Nephron progenitor cell (in vitro differentiated cells): ENCODE measurements at regions not wholly inside any gene's neighbourhood (a gene's known extent, or its start where the extent isn't known, plus 50 kb on each side); places are given as distances from the start of the nearest gene placed in this dataset.

Source experiments
- DNase-seq: peaks from one replicate; pipeline ENCODE4 v3.0.0; 2021
- H3K27ac Mint-ChIP-seq: 2 replicates; pipeline ENCODE4 v1.8.0; 2021; ENCODE audit warnings: mild to moderate bottlenecking, moderate library complexity, mixed read lengths
- H3K27me3 Mint-ChIP-seq: 2 replicates; pipeline ENCODE4 v1.8.0; 2021; ENCODE audit warnings: mild to moderate bottlenecking, low read depth, mixed read lengths; ENCODE audit not compliant: poor library complexity
- H3K36me3 Mint-ChIP-seq: 2 replicates; pipeline ENCODE4 v1.8.0; 2021; ENCODE audit warnings: low read depth, mixed read lengths
- H3K4me1 Mint-ChIP-seq: 2 replicates; pipeline ENCODE4 v1.8.0; 2021; ENCODE audit warnings: mixed read lengths
- H3K4me3 Mint-ChIP-seq: 2 replicates; pipeline ENCODE4 v1.8.0; 2021; ENCODE audit warnings: mild to moderate bottlenecking, moderate library complexity, mixed read lengths
- H3K9me3 Mint-ChIP-seq: 2 replicates; pipeline ENCODE4 v1.8.0; 2021; ENCODE audit warnings: mild to moderate bottlenecking, moderate library complexity, mixed read lengths
- TF ChIP-seq, protein P1 (sequence below): fragments of 200-600 bp; sonication (generic); IDR thresholded peaks from 2 replicates; pipeline ENCODE4 v1.5.0; 2021; ENCODE audit warnings: antibody characterized with exemption

DNA sequence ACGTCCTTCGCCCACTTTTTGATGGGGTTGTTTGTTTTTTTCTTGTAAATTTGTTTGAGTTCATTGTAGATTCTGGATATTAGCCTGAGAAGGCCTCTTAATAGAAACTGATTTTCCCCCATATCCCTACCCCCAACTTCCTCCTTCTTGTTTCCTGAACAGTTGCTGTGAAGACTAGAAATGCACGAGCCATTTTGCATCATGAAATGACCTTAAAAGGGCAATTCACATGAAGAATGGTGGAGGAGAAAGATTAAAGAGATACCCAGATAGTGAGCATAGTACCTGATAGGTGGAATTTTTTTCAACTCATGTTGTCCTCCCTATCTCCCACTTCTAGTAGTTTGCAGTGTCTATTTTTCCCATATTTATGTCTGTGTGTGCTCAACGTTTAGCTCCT, 55.2 kb upstream of the KCNH8 start:
- TF ChIP-seq, protein P1, sequence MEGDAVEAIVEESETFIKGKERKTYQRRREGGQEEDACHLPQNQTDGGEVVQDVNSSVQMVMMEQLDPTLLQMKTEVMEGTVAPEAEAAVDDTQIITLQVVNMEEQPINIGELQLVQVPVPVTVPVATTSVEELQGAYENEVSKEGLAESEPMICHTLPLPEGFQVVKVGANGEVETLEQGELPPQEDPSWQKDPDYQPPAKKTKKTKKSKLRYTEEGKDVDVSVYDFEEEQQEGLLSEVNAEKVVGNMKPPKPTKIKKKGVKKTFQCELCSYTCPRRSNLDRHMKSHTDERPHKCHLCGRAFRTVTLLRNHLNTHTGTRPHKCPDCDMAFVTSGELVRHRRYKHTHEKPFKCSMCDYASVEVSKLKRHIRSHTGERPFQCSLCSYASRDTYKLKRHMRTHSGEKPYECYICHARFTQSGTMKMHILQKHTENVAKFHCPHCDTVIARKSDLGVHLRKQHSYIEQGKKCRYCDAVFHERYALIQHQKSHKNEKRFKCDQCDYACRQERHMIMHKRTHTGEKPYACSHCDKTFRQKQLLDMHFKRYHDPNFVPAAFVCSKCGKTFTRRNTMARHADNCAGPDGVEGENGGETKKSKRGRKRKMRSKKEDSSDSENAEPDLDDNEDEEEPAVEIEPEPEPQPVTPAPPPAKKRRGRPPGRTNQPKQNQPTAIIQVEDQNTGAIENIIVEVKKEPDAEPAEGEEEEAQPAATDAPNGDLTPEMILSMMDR, result no peak
- H3K9me3 Mint-ChIP-seq, result peaks cover 7% of the 10 kb centered on the region
- no peak for DNase-seq
- no peaks in the 10 kb centered on the region for H3K36me3 Mint-ChIP-seq
- H3K27ac Mint-ChIP-seq, result no peak overlapping the region
- no peak overlapping the region for H3K4me3 Mint-ChIP-seq
- H3K4me1 Mint-ChIP-seq, result no peaks in the 10 kb centered on the region
- H3K27me3 Mint-ChIP-seq, result peaks cover 4% of the 10 kb centered on the region

DNA sequence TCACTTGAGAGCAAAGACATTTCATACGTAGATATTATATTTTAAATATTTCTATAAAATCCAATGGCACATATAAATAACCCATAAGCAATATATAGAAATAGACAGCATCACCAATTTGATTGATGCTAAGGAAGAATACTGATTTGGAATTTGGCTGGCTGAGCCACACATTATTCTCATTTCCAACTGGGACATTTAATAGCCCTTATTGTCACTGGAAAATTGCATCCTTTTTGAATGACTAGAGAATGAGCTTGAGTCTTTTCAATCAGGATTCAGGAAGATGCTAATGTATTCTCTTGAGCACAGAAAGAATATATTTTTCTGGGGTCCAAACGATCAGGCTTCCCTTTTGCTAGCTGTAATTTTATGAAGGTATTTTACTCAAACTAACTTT, 70.9 kb upstream of the KCNH8 start:
- no peak overlapping the region for H3K27ac Mint-ChIP-seq
- H3K9me3 Mint-ChIP-seq, result no peaks in the 10 kb centered on the region
- no peaks in the 10 kb centered on the region for H3K4me1 Mint-ChIP-seq
- DNase-seq, result no peak
- no peaks in the 10 kb centered on the region for H3K27me3 Mint-ChIP-seq
- no peak overlapping the region for H3K4me3 Mint-ChIP-seq
- TF ChIP-seq, protein P1, result no peak
- H3K36me3 Mint-ChIP-seq, result no peaks in the 10 kb centered on the region

DNA sequence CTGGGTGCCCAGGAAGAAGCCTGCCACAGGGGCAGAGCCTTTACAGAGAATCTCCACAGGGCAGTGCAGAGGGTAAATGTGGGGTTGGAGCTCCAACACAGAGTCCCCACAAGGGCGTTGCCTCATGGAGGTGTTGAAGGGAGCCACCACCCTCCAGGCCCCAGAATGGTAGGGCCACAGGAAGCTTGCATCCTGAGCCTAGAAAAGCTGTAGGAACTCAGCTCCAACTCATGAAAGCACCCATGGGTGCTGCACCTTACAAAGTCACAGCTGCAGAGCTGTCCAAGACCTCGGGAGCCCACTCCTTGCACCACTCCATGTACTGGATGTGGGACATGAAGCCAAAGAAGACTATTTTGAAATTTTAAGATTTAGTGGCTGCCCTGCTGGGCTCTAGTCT, 73.3 kb upstream of the KCNH8 start:
- Mint-ChIP-seq H3K4me3 (no peak overlapping the region), H3K4me1 (no peaks in the 10 kb centered on the region), H3K27ac (no peak overlapping the region), H3K27me3 (no peaks in the 10 kb centered on the region), H3K9me3 (no peaks in the 10 kb centered on the region), H3K36me3 (no peaks in the 10 kb centered on the region)
- DNase-seq, result no peak
- TF ChIP-seq, protein P1, result no peak

DNA sequence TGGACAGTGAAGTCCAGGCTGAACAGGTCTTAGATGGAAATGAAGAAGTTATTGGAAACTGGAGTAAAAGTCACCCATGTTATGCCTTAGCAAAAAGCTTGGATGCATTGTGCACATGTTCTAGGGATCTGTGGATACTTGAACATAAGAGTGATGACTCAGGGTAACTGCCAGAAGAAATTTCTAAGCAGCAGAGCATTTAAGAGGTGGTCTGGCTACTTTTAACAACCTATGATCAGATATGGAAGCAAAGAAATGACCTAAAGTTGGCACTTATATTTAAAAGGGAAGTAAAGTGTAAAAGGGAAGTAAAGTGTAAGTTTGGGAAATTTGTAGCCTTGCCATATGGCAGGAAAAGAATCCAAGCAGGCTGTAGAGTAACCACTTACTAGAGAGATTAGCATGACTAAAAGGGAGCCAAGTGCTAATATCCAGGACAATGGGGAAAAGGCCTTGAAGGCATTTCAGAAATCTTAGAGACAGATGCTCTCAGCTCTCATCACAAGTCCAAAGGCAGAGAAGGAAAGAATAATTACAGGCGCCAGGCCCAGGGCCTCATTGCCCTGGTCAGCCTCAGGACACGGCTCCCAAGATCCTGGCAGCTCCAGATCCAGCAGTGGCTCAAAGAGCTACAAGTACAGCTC, 73.9 kb upstream of the KCNH8 start:
- Mint-ChIP-seq H3K27me3 (no peaks in the 10 kb centered on the region), H3K36me3 (no peaks in the 10 kb centered on the region), H3K4me1 (no peaks in the 10 kb centered on the region), H3K4me3 (no peak overlapping the region), H3K9me3 (no peaks in the 10 kb centered on the region), H3K27ac (no peak overlapping the region)
- no peak for DNase-seq
- TF ChIP-seq, protein P1, result no peak

DNA sequence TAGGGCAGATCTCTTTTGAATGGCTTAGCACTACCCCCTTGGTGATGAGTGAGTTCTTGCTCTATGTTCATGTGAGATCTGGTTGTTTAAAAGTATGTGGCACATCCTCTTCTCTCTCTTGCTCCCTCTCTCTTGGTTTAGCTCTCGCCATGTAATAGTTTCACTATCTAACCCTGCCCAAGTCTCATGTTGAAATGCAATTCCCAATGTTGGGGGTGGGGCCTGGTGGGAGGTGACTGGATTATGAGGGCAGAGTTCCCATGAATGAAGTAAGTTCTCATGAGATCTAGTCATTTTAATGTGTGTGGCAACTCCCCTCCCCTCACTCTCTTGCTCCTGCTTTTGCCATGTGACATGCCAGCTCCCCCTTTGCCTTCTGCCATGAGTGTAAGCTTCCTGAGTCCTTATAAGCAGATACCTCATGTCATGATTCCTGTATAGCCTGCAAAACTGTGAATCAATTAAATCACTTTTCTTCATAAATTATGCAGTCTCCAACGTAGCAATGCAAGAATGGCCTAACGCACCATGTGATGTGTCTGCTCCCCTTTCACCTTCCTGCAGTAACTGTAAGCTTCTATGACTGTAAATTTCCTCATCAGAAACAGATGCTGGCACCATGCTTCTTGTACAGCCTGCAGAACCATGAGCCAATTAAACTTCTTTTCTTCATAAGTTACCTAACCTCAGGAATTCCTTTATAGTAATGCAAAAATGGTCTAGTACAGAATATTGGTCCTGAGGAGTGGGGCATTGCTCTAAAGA, 74.8 kb upstream of the KCNH8 start:
- Mint-ChIP-seq H3K27ac (no peak overlapping the region), H3K9me3 (peaks cover 2% of the 10 kb centered on the region), H3K27me3 (no peaks in the 10 kb centered on the region), H3K4me1 (no peaks in the 10 kb centered on the region), H3K4me3 (no peak overlapping the region), H3K36me3 (no peaks in the 10 kb centered on the region)
- DNase-seq, result no peak
- TF ChIP-seq, protein P1, result no peak

DNA sequence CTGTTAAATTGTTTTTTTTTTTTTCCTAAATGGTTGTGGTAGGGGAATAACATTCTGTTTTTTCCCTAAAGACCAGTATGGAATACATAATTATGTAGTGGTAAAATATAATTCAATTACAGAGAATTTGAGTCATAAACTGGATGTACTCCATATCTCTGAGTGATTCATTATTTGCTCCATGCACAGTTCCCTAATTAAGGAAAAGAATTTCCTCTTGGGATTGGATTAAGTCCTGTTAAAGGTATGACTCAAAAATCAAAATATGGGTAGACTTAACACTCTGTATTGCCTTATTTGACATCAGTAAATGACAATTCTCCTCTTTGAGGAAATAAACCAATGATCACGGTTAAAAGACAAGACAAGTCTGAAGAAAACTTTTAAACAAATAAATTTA, 78.0 kb upstream of the KCNH8 start:
- H3K4me1 Mint-ChIP-seq, result no peaks in the 10 kb centered on the region
- DNase-seq, result no peak
- TF ChIP-seq, protein P1, result no peak
- H3K4me3 Mint-ChIP-seq, result no peak overlapping the region
- H3K36me3 Mint-ChIP-seq, result no peaks in the 10 kb centered on the region
- no peaks in the 10 kb centered on the region for H3K27me3 Mint-ChIP-seq
- H3K27ac Mint-ChIP-seq, result no peak overlapping the region
- peaks cover 7% of the 10 kb centered on the region for H3K9me3 Mint-ChIP-seq
